Natural killer cell (primary cell): ENCODE measurements at regions not wholly inside any gene's neighbourhood (a gene's known extent, or its start where the extent isn't known, plus 50 kb on each side); places are given as distances from the start of the nearest gene placed in this dataset.

Experiments used
- ATAC-seq, 3 donors: fragments of 150-1000 bp in 2 of 3; fragments of 200-7000 bp in 1 of 3; cut with Tn5 transposase; 1 replicate in 1 of 3; 2 replicates in 2 of 3; pipeline ENCODE4 v1.10.0; 2021; ENCODE audit warnings: mild to moderate bottlenecking in 2 of 3, moderate library complexity in 2 of 3
- DNase-seq, 2 donors: peaks; one replicate each; pipeline versions ENCODE4 v3.0.0 to v3.0.0-alpha.2; 2013 to 2021; ENCODE audit warnings: mixed read lengths in 1 of 2
- H3K27ac ChIP-seq: one replicate; pipeline ENCODE4 v1.5.1; 2013; ENCODE audit warnings: mild to moderate bottlenecking, low read length
- H3K27me3 ChIP-seq: one replicate; pipeline ENCODE4 v1.6.1; 2013; ENCODE audit warnings: low read length; ENCODE audit not compliant: control insufficient read depth, insufficient read depth
- H3K36me3 ChIP-seq: one replicate; pipeline ENCODE4 v1.6.1; 2013; ENCODE audit warnings: low read length; ENCODE audit not compliant: control insufficient read depth, insufficient read depth
- H3K4me1 ChIP-seq: one replicate; pipeline ENCODE4 v1.6.1; 2013; ENCODE audit warnings: low read length; ENCODE audit not compliant: control insufficient read depth, insufficient read depth
- H3K4me3 ChIP-seq: one replicate; pipeline ENCODE4 v1.5.1; 2013; ENCODE audit warnings: low read length
- H3K9me3 ChIP-seq: one replicate; pipeline ENCODE4 v1.6.1; 2013; ENCODE audit warnings: low read length; ENCODE audit not compliant: control insufficient read depth, insufficient read depth
- H3K27ac Mint-ChIP-seq, 2 donors: one replicate each; pipeline ENCODE4 v1.8.0; 2022; ENCODE audit warnings: mild to moderate bottlenecking in 2 of 2, mixed read lengths in 2 of 2, moderate library complexity in 1 of 2
- H3K27me3 Mint-ChIP-seq, 2 donors: one replicate each; pipeline ENCODE4 v1.8.0; 2022; ENCODE audit warnings: low read depth in 2 of 2, mixed read lengths in 2 of 2
- H3K36me3 Mint-ChIP-seq: one replicate; pipeline ENCODE4 v1.8.0; 2022; ENCODE audit warnings: mixed read lengths
- H3K4me1 Mint-ChIP-seq, 2 donors: one replicate each; pipeline ENCODE4 v1.8.0; 2022; ENCODE audit warnings: mixed read lengths in 2 of 2
- H3K4me3 Mint-ChIP-seq: one replicate; pipeline ENCODE4 v1.8.0; 2022; ENCODE audit warnings: mild to moderate bottlenecking, moderate library complexity, mixed read lengths
- H3K9me3 Mint-ChIP-seq, 2 donors: one replicate each; pipeline ENCODE4 v1.8.0; 2022; ENCODE audit warnings: mixed read lengths in 2 of 2
- CTCF ChIP-seq: fragments of 200-600 bp; IDR thresholded peaks from one replicate; pipeline ENCODE4 v1.8.0; 2022; ENCODE audit warnings: antibody characterized with exemption
- WGBS: methylation state at CpG from one replicate; pipeline ENCODE4 v1.1.7; 2013; ENCODE audit warnings: missing lambda C conversion rate; ENCODE audit not compliant: insufficient coverage; 5-methylcytosine and 5-hydroxymethylcytosine counted together
- intact Hi-C: fragments of 100-400 bp; cut with micrococcal nuclease; formaldehyde crosslinking; loops from one replicate; pipeline ENCODE4 v1.14.2; 2022

GRCh38 chr13:22121146-22121739 lies 450.4 kb downstream of the FGF9 start:
- Mint-ChIP-seq H3K36me3 (no peaks in the 10 kb centered on the region), H3K4me1 (peaks cover 6% of the 10 kb centered on the region in 2 donors), H3K27ac (peak overlapping the region in 1 of 2 donors; percentile 59), H3K27me3 (peaks cover 0 to 2% of the 10 kb centered on the region in 2 donors), H3K9me3 (no peaks in the 10 kb centered on the region), H3K4me3 (no peak overlapping the region)
- Histone ChIP-seq H3K27me3 (no peaks in the 10 kb centered on the region), H3K27ac (no peak overlapping the region), H3K4me3 (no peak overlapping the region), H3K9me3 (no peaks in the 10 kb centered on the region), H3K36me3 (no peaks in the 10 kb centered on the region), H3K4me1 (peaks cover 3% of the 10 kb centered on the region)
- 74% methylated on average over 10 of the region's 10 CpGs for WGBS
- TF ChIP-seq CTCF = no peak
- ATAC-seq (no peak), DNase-seq (no peak)
- intact Hi-C loops = no loop called here

GRCh38 chr13:22126433-22127021 lies 455.7 kb downstream of the FGF9 start:
- H3K27me3 ChIP-seq = no peaks in the 10 kb centered on the region
- peaks cover 8% of the 10 kb centered on the region for H3K4me1 ChIP-seq
- H3K27ac ChIP-seq = no peak overlapping the region
- no peak for TF ChIP-seq CTCF
- H3K27ac Mint-ChIP-seq = peak overlapping the region in 1 of 2 donors; percentile 12
- peak in 1 of 2 donors; percentile 21 for DNase-seq
- no peaks in the 10 kb centered on the region for H3K36me3 ChIP-seq
- no peaks in the 10 kb centered on the region for H3K36me3 Mint-ChIP-seq
- H3K9me3 ChIP-seq = peaks cover 5% of the 10 kb centered on the region
- peak; percentile 67 to 93 (median 83) for ATAC-seq
- H3K4me3 ChIP-seq = no peak overlapping the region
- intact Hi-C loops = no loop called here
- peaks cover 17 to 22% of the 10 kb centered on the region in 2 donors for H3K4me1 Mint-ChIP-seq
- H3K9me3 Mint-ChIP-seq = peaks cover 0 to 2% of the 10 kb centered on the region in 2 donors
- no peak overlapping the region for H3K4me3 Mint-ChIP-seq
- H3K27me3 Mint-ChIP-seq = peaks cover 0 to 7% of the 10 kb centered on the region in 2 donors
- WGBS = 0% methylated on average over 1 of the region's 2 CpGs

- no peak for TF ChIP-seq CTCF
- H3K9me3 ChIP-seq = peaks cover 5% of the 10 kb centered on the region
- no peaks in the 10 kb centered on the region for H3K27me3 ChIP-seq
- Mint-ChIP-seq H3K27me3 (peaks cover 0 to 7% of the 10 kb centered on the region in 2 donors), H3K9me3 (peaks cover 0 to 2% of the 10 kb centered on the region in 2 donors), H3K4me1 (peaks cover 17 to 22% of the 10 kb centered on the region in 2 donors), H3K27ac (peak overlapping the region in 1 of 2 donors; percentile 7), H3K36me3 (no peaks in the 10 kb centered on the region), H3K4me3 (no peak overlapping the region)
- DNase-seq (no peak), ATAC-seq (peak in 1 of 3 donors; percentile 29)
- H3K4me3 ChIP-seq = no peak overlapping the region
- intact Hi-C loops = no loop called here
- WGBS = 69% methylated on average over 5 of the region's 5 CpGs
- no peaks in the 10 kb centered on the region for H3K36me3 ChIP-seq
- peaks cover 8% of the 10 kb centered on the region for H3K4me1 ChIP-seq
- H3K27ac ChIP-seq = no peak overlapping the region
Measured at GRCh38 chr13:22127277-22128164, 456.6 kb downstream of the FGF9 start.
